Retinal pigment epithelial cell (primary cell): ENCODE measurements at regions not wholly inside any gene's neighbourhood (a gene's known extent, or its start where the extent isn't known, plus 50 kb on each side); places are given as distances from the start of the nearest gene placed in this dataset.
"Not testable (repeated sequence)": the region's sequence is repeated elsewhere in the genome, so short reads cannot be mapped to it uniquely, and the experiment has no call there.

Source experiments
- DNase-seq: peaks from one replicate; pipeline ENCODE4 v3.0.0-alpha.2; 2010; ENCODE audit warnings: low read depth
- H3K4me3 ChIP-seq: 2 replicates; pipeline ENCODE4 v1.5.1; 2011; ENCODE audit warnings: mild to moderate bottlenecking, low read length, control low read depth, moderate library complexity
- TF ChIP-seq, protein P1 (sequence below): conservative IDR thresholded peaks from 2 replicates; pipeline ENCODE4 v1.5.1; 2011; ENCODE audit warnings: low read depth, low read length, control low read depth, inconsistent platforms

DNA sequence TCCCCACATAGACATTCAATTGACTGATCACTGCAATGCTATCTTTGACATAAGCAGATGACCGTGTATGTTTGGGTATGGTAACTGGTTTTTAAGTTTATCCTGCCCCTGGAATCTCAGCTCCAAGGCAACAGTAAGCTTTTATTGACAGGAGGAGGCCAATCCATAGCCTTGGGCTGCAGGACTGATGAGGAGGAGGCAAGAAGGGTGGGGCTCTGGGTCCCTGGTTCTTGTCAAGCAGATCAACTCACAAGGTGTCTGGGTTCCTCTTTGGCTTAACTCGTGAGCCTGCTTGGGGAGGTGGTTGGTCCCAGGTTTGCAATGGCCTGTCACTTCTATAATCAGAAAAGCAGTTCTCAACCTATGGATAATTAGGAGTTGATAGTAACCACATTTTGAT lies 113.2 kb upstream of the STX18 start:
- TF ChIP-seq, protein P1, sequence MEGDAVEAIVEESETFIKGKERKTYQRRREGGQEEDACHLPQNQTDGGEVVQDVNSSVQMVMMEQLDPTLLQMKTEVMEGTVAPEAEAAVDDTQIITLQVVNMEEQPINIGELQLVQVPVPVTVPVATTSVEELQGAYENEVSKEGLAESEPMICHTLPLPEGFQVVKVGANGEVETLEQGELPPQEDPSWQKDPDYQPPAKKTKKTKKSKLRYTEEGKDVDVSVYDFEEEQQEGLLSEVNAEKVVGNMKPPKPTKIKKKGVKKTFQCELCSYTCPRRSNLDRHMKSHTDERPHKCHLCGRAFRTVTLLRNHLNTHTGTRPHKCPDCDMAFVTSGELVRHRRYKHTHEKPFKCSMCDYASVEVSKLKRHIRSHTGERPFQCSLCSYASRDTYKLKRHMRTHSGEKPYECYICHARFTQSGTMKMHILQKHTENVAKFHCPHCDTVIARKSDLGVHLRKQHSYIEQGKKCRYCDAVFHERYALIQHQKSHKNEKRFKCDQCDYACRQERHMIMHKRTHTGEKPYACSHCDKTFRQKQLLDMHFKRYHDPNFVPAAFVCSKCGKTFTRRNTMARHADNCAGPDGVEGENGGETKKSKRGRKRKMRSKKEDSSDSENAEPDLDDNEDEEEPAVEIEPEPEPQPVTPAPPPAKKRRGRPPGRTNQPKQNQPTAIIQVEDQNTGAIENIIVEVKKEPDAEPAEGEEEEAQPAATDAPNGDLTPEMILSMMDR: no peak
- DNase-seq: no peak

DNA sequence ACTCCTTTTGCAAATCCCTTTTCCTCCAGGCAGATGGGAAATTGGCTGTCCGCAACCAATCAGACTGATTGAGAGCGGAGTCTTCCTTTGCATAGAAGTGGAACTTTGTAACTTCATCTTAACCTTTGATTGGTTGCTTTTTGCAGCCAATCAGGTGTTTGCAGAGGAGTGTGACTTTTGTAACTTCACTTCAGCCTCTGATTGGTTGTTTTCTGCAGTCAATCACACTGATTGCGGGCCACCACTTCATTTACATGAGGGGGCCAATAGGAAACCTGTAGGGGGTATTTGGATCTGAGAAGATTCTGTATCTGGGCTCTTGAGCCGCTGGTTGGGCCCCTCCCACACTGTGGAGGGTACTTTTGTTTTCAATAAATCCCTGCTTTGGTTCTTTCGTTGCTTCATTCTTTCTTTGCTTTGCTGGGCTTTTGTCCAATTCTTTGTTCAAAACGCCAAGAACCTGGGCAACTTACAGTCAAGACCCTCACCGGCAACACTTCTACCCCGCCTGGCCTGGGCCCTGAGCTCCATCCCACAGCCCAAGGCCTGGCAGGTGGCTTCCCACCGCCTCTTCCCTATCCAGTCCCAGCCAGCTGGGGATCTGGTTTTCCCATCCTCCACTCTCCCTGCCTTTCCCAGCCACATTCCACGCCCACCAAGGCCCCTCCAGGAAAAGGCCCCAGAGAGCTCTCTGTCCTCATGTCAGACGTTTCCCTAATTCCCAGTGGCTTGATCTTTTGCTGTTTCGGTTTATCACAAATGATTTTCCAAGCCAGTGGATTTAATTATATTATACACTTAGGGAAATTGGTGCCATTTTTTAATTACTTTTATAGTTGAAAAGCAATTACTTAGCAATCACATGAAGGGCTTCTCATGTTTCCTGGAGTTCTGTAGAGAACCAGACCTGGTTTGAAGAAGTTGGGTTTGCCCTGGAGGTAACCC lies 110.2 kb upstream of the STX18 start:
- no peak for DNase-seq
- H3K4me3 ChIP-seq: no peak overlapping the region
- TF ChIP-seq, protein P1: no peak

More for the DNA sequence above, 113.2 kb upstream of the STX18 start:
- H3K4me3 ChIP-seq: no peak overlapping the region

DNA sequence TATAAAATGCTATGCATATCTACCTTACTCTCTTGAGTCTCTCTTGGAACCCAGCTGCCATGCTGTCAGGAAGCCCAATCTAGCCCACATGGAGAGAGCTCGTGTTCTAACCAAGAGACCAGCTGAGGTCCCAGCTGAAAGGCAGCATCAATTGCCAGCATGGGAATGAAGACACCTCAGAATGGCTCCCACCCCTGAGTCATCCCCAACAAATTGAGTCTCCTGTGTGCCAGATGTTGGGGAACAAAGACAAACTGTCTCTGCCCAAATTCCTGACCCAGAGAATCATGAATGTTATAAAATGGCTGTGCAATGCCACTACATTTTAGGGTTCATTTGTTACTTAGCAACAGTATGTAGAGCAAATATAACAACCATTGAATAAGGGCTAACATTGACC lies 105.2 kb upstream of the STX18 start:
- TF ChIP-seq, protein P1: no peak
- no peak for DNase-seq
- no peak overlapping the region for H3K4me3 ChIP-seq

DNA sequence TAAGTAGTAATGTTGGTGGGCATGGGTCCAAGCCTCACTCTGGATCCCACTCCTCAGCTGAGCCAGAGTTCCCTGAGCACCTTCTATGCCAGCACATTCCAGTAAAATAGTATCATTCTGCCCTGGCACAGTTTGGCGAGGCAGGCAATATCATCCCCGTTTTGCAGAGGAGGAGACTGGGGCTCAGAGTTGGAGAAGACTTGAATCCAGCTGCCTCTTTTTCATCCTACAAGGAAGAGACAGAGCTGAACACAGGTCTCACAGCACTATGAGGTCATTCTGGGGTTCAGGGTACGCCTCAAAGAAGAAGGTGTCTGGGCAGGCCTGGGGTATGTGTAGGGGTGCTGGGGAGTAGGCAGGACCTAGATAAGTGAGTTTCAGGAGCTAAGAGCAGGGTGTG lies 103.9 kb upstream of the STX18 start:
- TF ChIP-seq, protein P1: no peak
- no peak overlapping the region for H3K4me3 ChIP-seq
- DNase-seq: no peak

DNA sequence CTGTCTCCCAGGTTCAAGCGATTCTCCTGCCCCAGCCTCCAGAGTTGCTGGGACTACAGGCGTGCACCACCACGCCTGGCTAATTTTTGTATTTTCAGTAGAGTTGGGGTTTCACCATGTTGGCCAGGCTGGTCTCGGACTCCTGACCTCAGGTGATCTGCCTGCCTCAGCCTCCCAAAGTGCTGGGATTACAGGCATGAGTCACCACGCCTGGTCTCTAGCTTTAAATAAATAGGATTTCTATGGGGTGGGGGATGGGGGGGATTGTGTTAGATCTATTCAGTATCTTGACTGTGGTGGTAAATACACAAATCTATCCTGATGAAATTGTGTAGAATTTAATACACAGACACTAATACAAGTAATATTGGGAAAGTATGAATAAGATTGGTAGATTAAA lies 102.4 kb upstream of the STX18 start:
- not testable (repeated sequence) for H3K4me3 ChIP-seq, DNase-seq

DNA sequence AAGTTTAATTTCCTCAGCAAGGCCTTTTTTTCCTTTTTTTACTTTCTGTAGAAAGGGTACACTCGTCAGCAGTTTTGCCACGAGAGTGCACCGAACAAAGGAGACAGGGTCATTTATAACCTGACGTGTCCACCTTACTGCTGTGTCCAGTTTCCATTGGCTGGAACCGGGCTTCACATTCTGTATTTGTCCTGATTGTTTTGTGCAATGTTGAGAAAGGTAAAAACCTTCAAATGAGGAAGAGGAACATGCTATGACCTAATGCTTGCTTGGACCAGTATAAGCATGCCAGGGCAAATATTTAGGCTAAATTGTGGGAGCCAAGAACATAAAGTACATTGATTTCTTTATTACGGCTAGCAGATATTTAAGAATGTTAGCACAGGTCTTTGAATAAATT lies 101.9 kb upstream of the STX18 start:
- not testable (repeated sequence) for DNase-seq, H3K4me3 ChIP-seq

DNA sequence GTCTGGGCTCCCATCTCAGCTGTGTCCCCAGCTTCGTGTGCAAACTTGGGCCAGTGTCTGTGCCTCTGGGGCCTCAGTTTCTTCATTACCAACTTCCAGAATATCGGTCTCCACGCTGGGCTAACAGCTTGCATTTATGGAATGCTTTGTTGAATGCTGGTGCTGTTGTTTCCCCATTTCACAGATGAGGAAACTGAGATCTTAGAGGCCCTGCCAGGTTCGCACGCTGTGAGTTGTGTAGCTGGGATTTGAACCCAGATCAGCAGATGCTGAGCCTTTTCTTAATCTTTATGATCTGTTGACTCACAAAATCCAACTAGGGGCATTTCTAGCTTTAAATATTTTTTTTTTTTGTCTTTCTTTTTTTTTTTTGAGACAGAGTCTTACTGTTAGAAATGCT lies 101.5 kb upstream of the STX18 start:
- no peak overlapping the region for H3K4me3 ChIP-seq
- DNase-seq: no peak
- TF ChIP-seq, protein P1: no peak

DNA sequence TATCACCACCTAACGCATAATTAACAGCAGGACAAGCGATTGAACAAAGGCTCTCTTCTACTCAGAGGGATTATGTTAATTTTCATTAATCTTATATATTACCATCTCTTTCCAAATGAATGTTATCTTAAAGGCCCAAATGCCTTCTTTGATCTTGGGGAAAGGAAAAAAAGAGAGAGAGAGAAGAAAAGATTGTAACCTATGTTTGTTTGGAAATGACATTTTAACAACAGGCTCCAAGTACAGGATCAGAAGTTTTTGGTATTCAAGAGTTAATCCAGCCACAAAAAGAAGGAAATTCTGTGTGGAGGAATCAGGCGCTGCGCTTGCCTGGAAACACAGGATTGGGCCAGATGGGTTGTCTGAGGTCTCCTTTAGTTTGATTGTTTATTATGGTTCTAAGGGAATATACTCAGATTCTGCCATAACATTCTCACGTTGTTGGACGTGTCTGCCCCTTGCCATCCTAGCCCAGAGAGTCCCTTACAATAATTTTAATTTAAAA lies 100.7 kb upstream of the STX18 start:
- H3K4me3 ChIP-seq: no peak overlapping the region
- TF ChIP-seq, protein P1: no peak
- no peak for DNase-seq
